IMR-90 (cell line): ENCODE measurements at regions not wholly inside any gene's neighbourhood (a gene's known extent, or its start where the extent isn't known, plus 50 kb on each side); places are given as distances from the start of the nearest gene placed in this dataset.

Source experiments
- ATAC-seq: fragments of 200-7000 bp; cut with Tn5 transposase; 2 replicates; pipeline ENCODE4 v1.9.1; 2020; ENCODE audit warnings: low read depth, mild to moderate bottlenecking, moderate library complexity
- BruUV-seq: library from RNA; stranded (reverse); fragments of 400-500 nt; replicated peaks from 2 replicates; lab custom pipeline; 2021; lab: Mats Ljungman, UMichigan
- CTCF ChIA-PET: fragments of 300-600 bp; formaldehyde crosslinking; extraction: SDS; loops from one replicate; lab custom pipeline; 2021; ENCODE audit warnings: antibody characterized with exemption; lab: Yijun Ruan, JAX
- POLR2A ChIA-PET: fragments of 300-600 bp; sonication (Branson Sonifier 250); formaldehyde crosslinking; loops from one replicate; lab custom pipeline; 2022; ENCODE audit warnings: antibody characterized with exemption; ENCODE audit not compliant: unreplicated experiment; lab: Charles Lee
- DNase-seq: peaks from one replicate; pipeline ENCODE4 v3.0.0; 2013
- H2AFZ ChIP-seq: replicated peaks from 2 replicates; pipeline ENCODE3; 2013; ENCODE audit warnings: low read length, mild to moderate bottlenecking; ENCODE audit not compliant: poor library complexity
- H2AK5ac ChIP-seq: 2 replicates; pipeline ENCODE4 v1.6.1; 2013; ENCODE audit warnings: low read depth, low read length, inconsistent platforms
- H2AK9ac ChIP-seq: replicated peaks from 2 replicates; pipeline ENCODE3; 2013; ENCODE audit warnings: mild to moderate bottlenecking, low read depth, low read length, moderate library complexity; ENCODE audit not compliant: poor library complexity
- H2BK120ac ChIP-seq: 2 replicates; pipeline ENCODE4 v1.6.1; 2013; ENCODE audit warnings: low read depth, low read length, inconsistent platforms
- H2BK15ac ChIP-seq: 3 replicates; pipeline ENCODE4 v1.6.1; 2013; ENCODE audit warnings: low read depth, low read length, inconsistent platforms
- H2BK20ac ChIP-seq: 2 replicates; pipeline ENCODE4 v1.6.1; 2013; ENCODE audit warnings: low read depth, mild to moderate bottlenecking, inconsistent platforms, low read length, moderate library complexity
- H2BK5ac ChIP-seq: 2 replicates; pipeline ENCODE4 v1.6.1; 2013; ENCODE audit warnings: mild to moderate bottlenecking, low read depth, low read length, inconsistent platforms; ENCODE audit not compliant: poor library complexity, severe bottlenecking
- H3K14ac ChIP-seq: replicated peaks from 2 replicates; pipeline ENCODE4 v1.6.1; 2013; ENCODE audit warnings: low read depth, low read length, inconsistent platforms
- H3K18ac ChIP-seq: 2 replicates; pipeline ENCODE4 v1.6.1; 2013; ENCODE audit warnings: low read depth, low read length, control low read depth
- H3K23ac ChIP-seq: 2 replicates; pipeline ENCODE4 v1.6.1; 2013; ENCODE audit warnings: low read depth, low read length, inconsistent platforms
- H3K27ac ChIP-seq: 2 replicates; pipeline ENCODE4 v1.5.1; 2013; ENCODE audit warnings: mild to moderate bottlenecking, control low read depth, low read length; ENCODE audit not compliant: insufficient read depth
- H3K27me3 ChIP-seq: 2 replicates; pipeline ENCODE4 v1.6.1; 2013; ENCODE audit warnings: low read length; ENCODE audit not compliant: control insufficient read depth, insufficient read depth
- H3K36me3 ChIP-seq: 2 replicates; pipeline ENCODE4 v1.6.1; 2013; ENCODE audit warnings: low read length, mixed read lengths; ENCODE audit not compliant: control insufficient read depth, insufficient read depth
- H3K4ac ChIP-seq: 2 replicates; pipeline ENCODE4 v1.6.1; 2013; ENCODE audit warnings: low read depth, low read length, inconsistent platforms
- H3K4me1 ChIP-seq: 2 replicates; pipeline ENCODE4 v1.6.1; 2013; ENCODE audit warnings: low read length, mixed read lengths; ENCODE audit not compliant: control insufficient read depth, insufficient read depth
- H3K4me2 ChIP-seq: 2 replicates; pipeline ENCODE4 v1.6.1; 2013; ENCODE audit warnings: low read depth, mild to moderate bottlenecking, control low read depth, low read length, moderate library complexity
- H3K4me3 ChIP-seq: 2 replicates; pipeline ENCODE4 v1.5.1; 2013; ENCODE audit warnings: low read depth, mild to moderate bottlenecking, control low read depth, low read length, moderate library complexity; ENCODE audit not compliant: insufficient read depth
- H3K56ac ChIP-seq: 2 replicates; pipeline ENCODE4 v1.6.1; 2013; ENCODE audit warnings: low read length, inconsistent platforms; ENCODE audit not compliant: insufficient read depth; ENCODE audit errors: extremely low read depth
- H3K79me1 ChIP-seq, 2 experiments: 2 replicates each; pipeline ENCODE4 v1.6.1; 2013; ENCODE audit warnings: low read length in 2 of 2, inconsistent platforms in 1 of 2, low read depth in 1 of 2
- H3K9ac ChIP-seq: 2 replicates; pipeline ENCODE4 v1.6.1; 2013; ENCODE audit warnings: low read depth, low read length, control low read depth
- H3K9me1 ChIP-seq: 2 replicates; pipeline ENCODE4 v1.6.1; 2013; ENCODE audit warnings: low read length, inconsistent platforms; ENCODE audit not compliant: insufficient read depth
- H3K9me3 ChIP-seq: 2 replicates; pipeline ENCODE4 v1.6.1; 2013; ENCODE audit warnings: low read length; ENCODE audit not compliant: control insufficient read depth, insufficient read depth
- H4K20me1 ChIP-seq: 2 replicates; pipeline ENCODE4 v1.6.1; 2013; ENCODE audit warnings: low read length, inconsistent platforms; ENCODE audit not compliant: insufficient read depth
- H4K5ac ChIP-seq: 2 replicates; pipeline ENCODE4 v1.6.1; 2013; ENCODE audit warnings: mild to moderate bottlenecking, low read depth, low read length, control low read depth
- H4K8ac ChIP-seq, 2 experiments: 2 replicates each; pipeline ENCODE4 v1.6.1; 2013; ENCODE audit warnings: low read depth in 2 of 2, low read length in 2 of 2, control low read depth in 1 of 2, inconsistent platforms in 1 of 2
- H4K91ac ChIP-seq: 2 replicates; pipeline ENCODE4 v1.6.1; 2013; ENCODE audit warnings: low read depth, low read length, inconsistent platforms; ENCODE audit not compliant: insufficient read depth
- BHLHE40 ChIP-seq: fragments of 150-350 bp; IDR thresholded peaks from 2 replicates; pipeline ENCODE4 v1.6.1; 2016; ENCODE audit warnings: mild to moderate bottlenecking, low read depth, low read length
- CHD1 ChIP-seq: IDR thresholded peaks from 2 replicates; pipeline ENCODE4 v1.6.1; 2012; ENCODE audit warnings: low read depth, low read length, improper control_type of control experiment
- FOS ChIP-seq: fragments of 150-350 bp; IDR thresholded peaks from 2 replicates; pipeline ENCODE4 v1.6.1; 2016; ENCODE audit warnings: low read depth, low read length
- MAFK ChIP-seq: IDR thresholded peaks from 2 replicates; pipeline ENCODE4 v1.6.1; 2012; ENCODE audit warnings: low read depth, low read length, improper control_type of control experiment
- MAZ ChIP-seq: IDR thresholded peaks from 2 replicates; pipeline ENCODE4 v1.6.1; 2012; ENCODE audit warnings: low read depth, mild to moderate bottlenecking, low read length, improper control_type of control experiment, moderate library complexity, borderline replicate concordance
- MXI1 ChIP-seq: IDR thresholded peaks from 2 replicates; pipeline ENCODE4 v1.6.1; 2012; ENCODE audit warnings: low read depth, mild to moderate bottlenecking, low read length, moderate library complexity, borderline replicate concordance
- NFE2L2 ChIP-seq: fragments of 150-350 bp; IDR thresholded peaks from 2 replicates; pipeline ENCODE4 v1.6.1; 2016; ENCODE audit warnings: low read depth, mild to moderate bottlenecking, low read length
- POLR2A ChIP-seq: IDR thresholded peaks from 2 replicates; pipeline ENCODE4 v1.6.1; 2012; ENCODE audit warnings: mild to moderate bottlenecking, low read depth, low read length
- RAD21 ChIP-seq: IDR thresholded peaks from 2 replicates; pipeline ENCODE4 v1.6.1; 2012; ENCODE audit warnings: low read length, improper control_type of control experiment
- RFX5 ChIP-seq: IDR thresholded peaks from 2 replicates; pipeline ENCODE4 v1.8.0; 2012; ENCODE audit warnings: low read depth, mild to moderate bottlenecking, low read length, moderate library complexity
- SMC3 ChIP-seq: fragments of 150-350 bp; IDR thresholded peaks from 2 replicates; pipeline ENCODE4 v1.6.1; 2016; ENCODE audit warnings: low read depth, mild to moderate bottlenecking, antibody characterized with exemption, low read length, moderate library complexity
- WGBS, 2 experiments: methylation state at CpG; one replicate each; pipeline versions ENCODE4 v1.1.5 to v1.1.7; 2013; ENCODE audit warnings: missing lambda C conversion rate in 2 of 2; ENCODE audit not compliant: insufficient read length in 1 of 2; ENCODE audit errors: extremely low coverage in 2 of 2; 5-methylcytosine and 5-hydroxymethylcytosine counted together
- dilution Hi-C: fragments of 300-500 bp; cut with HindIII; formaldehyde crosslinking; loops from one replicate; pipeline ENCODE4 v1.14.3; 2018; ENCODE audit warnings: low sequenced_read_pairs; ENCODE audit not compliant: unreplicated experiment
- in situ Hi-C: fragments of 300-500 bp; cut with MboI; formaldehyde crosslinking; loops from 3 replicates; pipeline ENCODE4 v1.14.3; 2019; ENCODE audit warnings: low sequenced_read_pairs, inconsistent platforms, mixed read lengths
- intact Hi-C: fragments of 100-400 bp; cut with micrococcal nuclease; formaldehyde crosslinking; loops from 2 replicates; pipeline ENCODE4 v1.10.0; 2022
- TF ChIP-seq, protein P1 (sequence below): fragments of 150-350 bp; IDR thresholded peaks from 2 replicates; pipeline ENCODE4 v1.6.1; 2017; ENCODE audit warnings: mild to moderate bottlenecking, antibody characterized with exemption, low read length, low read depth
- TF ChIP-seq, protein P2 (sequence below): conservative IDR thresholded peaks from 2 replicates; pipeline ENCODE4 v1.5.1; 2012; ENCODE audit warnings: mild to moderate bottlenecking, low read depth, low read length, improper control_type of control experiment

DNA sequence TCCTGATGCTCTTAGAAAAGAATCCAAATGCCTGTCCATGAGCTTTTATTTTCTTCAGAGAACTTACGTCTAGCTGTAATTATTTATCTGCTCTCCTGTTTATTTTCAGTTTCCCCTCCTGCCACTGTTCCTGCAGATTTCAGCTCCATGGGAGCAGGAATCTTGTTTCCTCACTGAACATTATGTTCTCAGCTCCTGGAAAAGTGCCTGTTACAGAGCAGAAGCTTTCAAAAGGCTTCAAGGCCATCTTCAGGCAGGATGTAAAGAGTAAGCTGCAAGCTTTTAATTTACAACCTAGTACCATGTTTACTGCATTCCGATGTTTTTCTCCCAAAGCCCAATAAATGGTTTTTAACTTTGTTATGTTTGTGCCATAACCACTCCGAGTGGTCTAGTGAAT is 98.4 kb upstream of the BTG1 start:
- Histone ChIP-seq H4K91ac (no peak overlapping the region), H2BK5ac (no peak overlapping the region), H3K36me3 (no peaks in the 10 kb centered on the region), H3K18ac (no peak overlapping the region), H3K27me3 (no peaks in the 10 kb centered on the region; the same call in 1 of the 2 replicates), H3K9me3 (no peaks in the 10 kb centered on the region), H2BK120ac (no peak overlapping the region), H3K4me2 (no peak overlapping the region), H3K9ac (no peak overlapping the region), H2AK5ac (no peak overlapping the region), H3K4ac (no peak overlapping the region), H2BK20ac (no peak overlapping the region), H2AK9ac (no peak overlapping the region), H3K14ac (no peak overlapping the region), H4K5ac (no peak overlapping the region), H3K27ac (no peak overlapping the region), H3K56ac (no peak overlapping the region), H3K4me3 (no peak overlapping the region), H3K79me1 (no peaks in the 10 kb centered on the region), H4K8ac (no peak overlapping the region), H2AFZ (no peak overlapping the region), H3K4me1 (no peaks in the 10 kb centered on the region), H3K23ac (no peak overlapping the region), H2BK15ac (no peak overlapping the region), H4K20me1 (no peaks in the 10 kb centered on the region), H3K9me1 (0 out of 2 replicates have a peak, but pooled peaks cover 2% of the 10 kb centered on the region)
- intact Hi-C loops (no loop called here), in situ Hi-C loops (no loop called here), dilution Hi-C loops (no loop called here)
- no TSS peak for BruUV-seq
- DNase-seq (peak; percentile 6), ATAC-seq (no peak)
- no peak for TF ChIP-seq NFE2L2
- no peak for TF ChIP-seq RFX5
- TF ChIP-seq SMC3 = no peak
- TF ChIP-seq, protein P1, sequence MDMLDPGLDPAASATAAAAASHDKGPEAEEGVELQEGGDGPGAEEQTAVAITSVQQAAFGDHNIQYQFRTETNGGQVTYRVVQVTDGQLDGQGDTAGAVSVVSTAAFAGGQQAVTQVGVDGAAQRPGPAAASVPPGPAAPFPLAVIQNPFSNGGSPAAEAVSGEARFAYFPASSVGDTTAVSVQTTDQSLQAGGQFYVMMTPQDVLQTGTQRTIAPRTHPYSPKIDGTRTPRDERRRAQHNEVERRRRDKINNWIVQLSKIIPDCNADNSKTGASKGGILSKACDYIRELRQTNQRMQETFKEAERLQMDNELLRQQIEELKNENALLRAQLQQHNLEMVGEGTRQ = no peak
- no peak for TF ChIP-seq MAZ
- TF ChIP-seq, protein P2, sequence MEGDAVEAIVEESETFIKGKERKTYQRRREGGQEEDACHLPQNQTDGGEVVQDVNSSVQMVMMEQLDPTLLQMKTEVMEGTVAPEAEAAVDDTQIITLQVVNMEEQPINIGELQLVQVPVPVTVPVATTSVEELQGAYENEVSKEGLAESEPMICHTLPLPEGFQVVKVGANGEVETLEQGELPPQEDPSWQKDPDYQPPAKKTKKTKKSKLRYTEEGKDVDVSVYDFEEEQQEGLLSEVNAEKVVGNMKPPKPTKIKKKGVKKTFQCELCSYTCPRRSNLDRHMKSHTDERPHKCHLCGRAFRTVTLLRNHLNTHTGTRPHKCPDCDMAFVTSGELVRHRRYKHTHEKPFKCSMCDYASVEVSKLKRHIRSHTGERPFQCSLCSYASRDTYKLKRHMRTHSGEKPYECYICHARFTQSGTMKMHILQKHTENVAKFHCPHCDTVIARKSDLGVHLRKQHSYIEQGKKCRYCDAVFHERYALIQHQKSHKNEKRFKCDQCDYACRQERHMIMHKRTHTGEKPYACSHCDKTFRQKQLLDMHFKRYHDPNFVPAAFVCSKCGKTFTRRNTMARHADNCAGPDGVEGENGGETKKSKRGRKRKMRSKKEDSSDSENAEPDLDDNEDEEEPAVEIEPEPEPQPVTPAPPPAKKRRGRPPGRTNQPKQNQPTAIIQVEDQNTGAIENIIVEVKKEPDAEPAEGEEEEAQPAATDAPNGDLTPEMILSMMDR = no peak
- TF ChIP-seq FOS = no peak
- TF ChIP-seq RAD21 = no peak
- no peak for TF ChIP-seq BHLHE40
- TF ChIP-seq MAFK = no peak
- TF ChIP-seq CHD1 = no peak
- no peak for TF ChIP-seq POLR2A
- TF ChIP-seq MXI1 = no peak
- WGBS, 2 experiments = 60% methylated on average over 1 of the region's 3 CpGs; no CpG with 5 or more reads in 1 of the 2 experiments
- POLR2A ChIA-PET = no interaction called here
- CTCF ChIA-PET = interaction anchor here (1.5 kb wide), 1 partner anchor 39 kb away, joined by 3 read pairs; no protein-coding TSS in a partner anchor
